SK-N-SH treated with all-trans-retinoic acid at 6 μM for 48 hours (cell line): ENCODE measurements at regions not wholly inside any gene's neighbourhood (a gene's known extent, or its start where the extent isn't known, plus 50 kb on each side); places are given as distances from the start of the nearest gene placed in this dataset.

ENCODE experiments used
- ATAC-seq: fragments of 200-7000 bp; cut with Tn5 transposase; 3 replicates; pipeline ENCODE4 v1.9.1; 2020; ENCODE audit warnings: mild to moderate bottlenecking, moderate library complexity
- ARNTL ChIP-seq: fragments of 450-650 bp; formaldehyde crosslinking; IDR thresholded peaks from 2 replicates; pipeline ENCODE4 v1.5.0; 2020; ENCODE audit warnings: low read depth, mild to moderate bottlenecking, moderate library complexity, borderline replicate concordance
- BACH2 ChIP-seq: fragments of 250-450 bp; sonication (Bioruptor Pico); IDR thresholded peaks from 2 replicates; pipeline ENCODE4 v1.9.0; 2021; ENCODE audit warnings: mild to moderate bottlenecking, borderline replicate concordance
- CSDC2 ChIP-seq: fragments of 250-450 bp; sonication (Bioruptor Pico); IDR thresholded peaks from 2 replicates; pipeline ENCODE4 v1.5.0; 2020; ENCODE audit warnings: mild to moderate bottlenecking, moderate library complexity
- ESRRG ChIP-seq: fragments of 250-450 bp; sonication (Bioruptor Pico); IDR thresholded peaks from 2 replicates; pipeline ENCODE4 v1.6.1; 2021; ENCODE audit warnings: mild to moderate bottlenecking
- ISL1 ChIP-seq: fragments of 250-450 bp; sonication (Bioruptor Pico); IDR thresholded peaks from 2 replicates; pipeline ENCODE4 v2.1.2; 2022; ENCODE audit warnings: mild to moderate bottlenecking, moderate library complexity
- OSR1 ChIP-seq: fragments of 250-450 bp; sonication (Bioruptor Pico); IDR thresholded peaks from 2 replicates; pipeline ENCODE4 v1.8.0; 2022; ENCODE audit warnings: moderate library complexity, mild to moderate bottlenecking, inconsistent platforms
- PPARA ChIP-seq: fragments of 250-450 bp; sonication (Bioruptor Pico); IDR thresholded peaks from 2 replicates; pipeline ENCODE4 v1.5.0; 2020; ENCODE audit warnings: mild to moderate bottlenecking, borderline replicate concordance
- RARB ChIP-seq: fragments of 250-450 bp; sonication (Bioruptor Pico); IDR thresholded peaks from 2 replicates; pipeline ENCODE4 v1.8.0; 2021; ENCODE audit warnings: mild to moderate bottlenecking, moderate library complexity
- SNAI2 ChIP-seq: fragments of 250-450 bp; sonication (Bioruptor Pico); IDR thresholded peaks from 2 replicates; pipeline ENCODE4 v1.5.0; 2020; ENCODE audit warnings: mild to moderate bottlenecking, moderate library complexity
- TCF4 ChIP-seq: fragments of 250-450 bp; sonication (Bioruptor Pico); IDR thresholded peaks from 2 replicates; pipeline ENCODE4 v1.8.0; 2021; ENCODE audit warnings: mild to moderate bottlenecking, moderate library complexity, borderline replicate concordance
- TOX ChIP-seq: fragments of 250-450 bp; sonication (Bioruptor Pico); IDR thresholded peaks from 2 replicates; pipeline ENCODE4 v1.8.0; 2021; ENCODE audit warnings: mild to moderate bottlenecking, moderate library complexity, borderline replicate concordance
- ZC3H10 ChIP-seq: fragments of 250-450 bp; sonication (Bioruptor Pico); IDR thresholded peaks from 2 replicates; pipeline ENCODE4 v1.5.1; 2021; ENCODE audit warnings: mild to moderate bottlenecking, moderate library complexity
- ZFP3 ChIP-seq: fragments of 250-450 bp; sonication (Bioruptor Pico); IDR thresholded peaks from 2 replicates; pipeline ENCODE4 v1.5.0; 2020; ENCODE audit warnings: mild to moderate bottlenecking, moderate library complexity
- ZFP30 ChIP-seq: fragments of 450-650 bp; formaldehyde crosslinking; IDR thresholded peaks from 2 replicates; pipeline ENCODE4 v1.5.0; 2022; ENCODE audit warnings: mild to moderate bottlenecking, moderate library complexity
- ZNF565 ChIP-seq: fragments of 450-650 bp; formaldehyde crosslinking; conservative IDR thresholded peaks from 2 replicates; pipeline ENCODE4 v1.5.0; 2020; ENCODE audit warnings: low read depth, mild to moderate bottlenecking, moderate library complexity
- ZNF70 ChIP-seq: fragments of 450-650 bp; formaldehyde crosslinking; IDR thresholded peaks from 2 replicates; pipeline ENCODE4 v1.5.0; 2020; ENCODE audit warnings: mild to moderate bottlenecking, moderate library complexity
- ZNF8 ChIP-seq: fragments of 450-650 bp; formaldehyde crosslinking; IDR thresholded peaks from 2 replicates; pipeline ENCODE4 v1.5.0; 2020; ENCODE audit warnings: mild to moderate bottlenecking, moderate library complexity
- TF ChIP-seq, protein P1 (sequence below): fragments of 250-450 bp; sonication (Bioruptor Pico); IDR thresholded peaks from 2 replicates; pipeline ENCODE4 v1.5.1; 2020; ENCODE audit warnings: low read depth, mild to moderate bottlenecking, moderate library complexity
- TF ChIP-seq, protein P2 (sequence below): fragments of 250-450 bp; sonication (Bioruptor Pico); IDR thresholded peaks from 2 replicates; pipeline ENCODE4 v1.5.1; 2021; ENCODE audit warnings: mild to moderate bottlenecking, moderate library complexity
- TF ChIP-seq, protein P3 (sequence below): fragments of 250-450 bp; sonication (Bioruptor Pico); IDR thresholded peaks from 2 replicates; pipeline ENCODE4 v1.5.0; 2020; ENCODE audit warnings: mild to moderate bottlenecking, moderate library complexity
- TF ChIP-seq, protein P4 (sequence below): fragments of 250-450 bp; sonication (Bioruptor Pico); IDR thresholded peaks from 2 replicates; pipeline ENCODE4 v1.8.0; 2020; ENCODE audit warnings: mild to moderate bottlenecking, moderate library complexity, borderline replicate concordance
- TF ChIP-seq, protein P5 (sequence below): fragments of 250-450 bp; sonication (Bioruptor Pico); IDR thresholded peaks from 2 replicates; pipeline ENCODE4 v1.8.0; 2021; ENCODE audit warnings: low read depth, mild to moderate bottlenecking, moderate library complexity, borderline replicate concordance

DNA sequence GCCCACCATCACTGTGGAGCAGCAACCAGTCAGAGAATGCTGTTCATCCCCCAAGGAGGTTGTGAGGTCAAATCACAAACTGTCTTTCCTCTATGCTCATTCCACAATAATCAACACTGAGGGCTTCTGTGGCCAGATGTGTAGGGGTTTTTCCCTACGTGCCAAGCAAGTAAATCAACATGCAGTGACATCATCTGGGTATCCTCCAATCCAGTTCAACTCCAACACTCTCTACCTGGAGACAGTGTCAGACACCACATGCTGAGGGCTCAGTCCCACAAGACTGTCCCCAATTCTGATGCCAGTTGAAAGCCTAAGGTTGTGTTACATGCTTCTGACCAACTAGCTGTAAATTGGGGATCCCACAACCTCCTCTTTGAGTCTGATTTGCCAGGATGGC lies 57.3 kb upstream of the DMRT1 start (continued):
- no peak for TF ChIP-seq ESRRG
- TF ChIP-seq SNAI2 (CRISPR knock-in tag): no peak
- TF ChIP-seq, protein P1, sequence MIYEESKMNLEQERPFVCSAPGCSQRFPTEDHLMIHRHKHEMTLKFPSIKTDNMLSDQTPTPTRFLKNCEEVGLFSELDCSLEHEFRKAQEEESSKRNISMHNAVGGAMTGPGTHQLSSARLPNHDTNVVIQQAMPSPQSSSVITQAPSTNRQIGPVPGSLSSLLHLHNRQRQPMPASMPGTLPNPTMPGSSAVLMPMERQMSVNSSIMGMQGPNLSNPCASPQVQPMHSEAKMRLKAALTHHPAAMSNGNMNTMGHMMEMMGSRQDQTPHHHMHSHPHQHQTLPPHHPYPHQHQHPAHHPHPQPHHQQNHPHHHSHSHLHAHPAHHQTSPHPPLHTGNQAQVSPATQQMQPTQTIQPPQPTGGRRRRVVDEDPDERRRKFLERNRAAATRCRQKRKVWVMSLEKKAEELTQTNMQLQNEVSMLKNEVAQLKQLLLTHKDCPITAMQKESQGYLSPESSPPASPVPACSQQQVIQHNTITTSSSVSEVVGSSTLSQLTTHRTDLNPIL (CRISPR knock-in tag): no peak
- no peak for TF ChIP-seq ZNF8
- no peak for TF ChIP-seq ARNTL

DNA sequence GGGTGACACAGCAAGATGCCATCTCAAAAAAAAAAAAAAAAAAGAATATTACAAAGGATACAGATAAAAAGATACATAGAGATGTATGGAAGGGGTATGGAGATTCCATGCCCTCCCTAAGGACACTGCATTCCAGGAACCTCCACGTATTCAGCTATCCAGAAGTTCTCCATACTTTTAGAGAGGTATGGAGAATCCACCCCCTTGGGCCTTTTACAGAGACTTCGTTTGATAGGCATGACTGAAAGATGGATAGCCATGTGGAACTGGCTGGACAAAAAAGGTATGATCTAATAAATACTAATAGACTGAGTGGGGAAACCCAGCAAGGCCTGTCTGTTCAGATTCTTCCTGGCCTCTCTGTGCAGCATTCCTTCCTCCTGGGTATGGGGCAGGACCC lies 56.6 kb upstream of the DMRT1 start:
- TF ChIP-seq RARB (CRISPR knock-in tag) (no peak), ZFP3 (CRISPR knock-in tag) (no peak), PPARA (CRISPR knock-in tag) (no peak), BACH2 (no peak), ZNF565 (CRISPR knock-in tag) (no peak), ZNF8 (no peak), ZC3H10 (CRISPR knock-in tag) (no peak), ZNF70 (CRISPR knock-in tag) (no peak), TCF4 (CRISPR knock-in tag) (no peak), CSDC2 (CRISPR knock-in tag) (no peak), ISL1 (CRISPR knock-in tag) (no peak), TOX (no peak), ZFP30 (CRISPR knock-in tag) (no peak)
- TF ChIP-seq, protein P2, sequence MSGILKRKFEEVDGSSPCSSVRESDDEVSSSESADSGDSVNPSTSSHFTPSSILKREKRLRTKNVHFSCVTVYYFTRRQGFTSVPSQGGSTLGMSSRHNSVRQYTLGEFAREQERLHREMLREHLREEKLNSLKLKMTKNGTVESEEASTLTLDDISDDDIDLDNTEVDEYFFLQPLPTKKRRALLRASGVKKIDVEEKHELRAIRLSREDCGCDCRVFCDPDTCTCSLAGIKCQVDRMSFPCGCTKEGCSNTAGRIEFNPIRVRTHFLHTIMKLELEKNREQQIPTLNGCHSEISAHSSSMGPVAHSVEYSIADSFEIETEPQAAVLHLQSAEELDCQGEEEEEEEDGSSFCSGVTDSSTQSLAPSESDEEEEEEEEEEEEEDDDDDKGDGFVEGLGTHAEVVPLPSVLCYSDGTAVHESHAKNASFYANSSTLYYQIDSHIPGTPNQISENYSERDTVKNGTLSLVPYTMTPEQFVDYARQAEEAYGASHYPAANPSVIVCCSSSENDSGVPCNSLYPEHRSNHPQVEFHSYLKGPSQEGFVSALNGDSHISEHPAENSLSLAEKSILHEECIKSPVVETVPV (CRISPR knock-in tag): no peak
- TF ChIP-seq, protein P3, sequence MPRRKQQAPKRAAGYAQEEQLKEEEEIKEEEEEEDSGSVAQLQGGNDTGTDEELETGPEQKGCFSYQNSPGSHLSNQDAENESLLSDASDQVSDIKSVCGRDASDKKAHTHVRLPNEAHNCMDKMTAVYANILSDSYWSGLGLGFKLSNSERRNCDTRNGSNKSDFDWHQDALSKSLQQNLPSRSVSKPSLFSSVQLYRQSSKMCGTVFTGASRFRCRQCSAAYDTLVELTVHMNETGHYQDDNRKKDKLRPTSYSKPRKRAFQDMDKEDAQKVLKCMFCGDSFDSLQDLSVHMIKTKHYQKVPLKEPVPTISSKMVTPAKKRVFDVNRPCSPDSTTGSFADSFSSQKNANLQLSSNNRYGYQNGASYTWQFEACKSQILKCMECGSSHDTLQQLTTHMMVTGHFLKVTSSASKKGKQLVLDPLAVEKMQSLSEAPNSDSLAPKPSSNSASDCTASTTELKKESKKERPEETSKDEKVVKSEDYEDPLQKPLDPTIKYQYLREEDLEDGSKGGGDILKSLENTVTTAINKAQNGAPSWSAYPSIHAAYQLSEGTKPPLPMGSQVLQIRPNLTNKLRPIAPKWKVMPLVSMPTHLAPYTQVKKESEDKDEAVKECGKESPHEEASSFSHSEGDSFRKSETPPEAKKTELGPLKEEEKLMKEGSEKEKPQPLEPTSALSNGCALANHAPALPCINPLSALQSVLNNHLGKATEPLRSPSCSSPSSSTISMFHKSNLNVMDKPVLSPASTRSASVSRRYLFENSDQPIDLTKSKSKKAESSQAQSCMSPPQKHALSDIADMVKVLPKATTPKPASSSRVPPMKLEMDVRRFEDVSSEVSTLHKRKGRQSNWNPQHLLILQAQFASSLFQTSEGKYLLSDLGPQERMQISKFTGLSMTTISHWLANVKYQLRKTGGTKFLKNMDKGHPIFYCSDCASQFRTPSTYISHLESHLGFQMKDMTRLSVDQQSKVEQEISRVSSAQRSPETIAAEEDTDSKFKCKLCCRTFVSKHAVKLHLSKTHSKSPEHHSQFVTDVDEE (CRISPR knock-in tag): no peak
- TF ChIP-seq, protein P1 (CRISPR knock-in tag): no peak
- TF ChIP-seq, protein P4, sequence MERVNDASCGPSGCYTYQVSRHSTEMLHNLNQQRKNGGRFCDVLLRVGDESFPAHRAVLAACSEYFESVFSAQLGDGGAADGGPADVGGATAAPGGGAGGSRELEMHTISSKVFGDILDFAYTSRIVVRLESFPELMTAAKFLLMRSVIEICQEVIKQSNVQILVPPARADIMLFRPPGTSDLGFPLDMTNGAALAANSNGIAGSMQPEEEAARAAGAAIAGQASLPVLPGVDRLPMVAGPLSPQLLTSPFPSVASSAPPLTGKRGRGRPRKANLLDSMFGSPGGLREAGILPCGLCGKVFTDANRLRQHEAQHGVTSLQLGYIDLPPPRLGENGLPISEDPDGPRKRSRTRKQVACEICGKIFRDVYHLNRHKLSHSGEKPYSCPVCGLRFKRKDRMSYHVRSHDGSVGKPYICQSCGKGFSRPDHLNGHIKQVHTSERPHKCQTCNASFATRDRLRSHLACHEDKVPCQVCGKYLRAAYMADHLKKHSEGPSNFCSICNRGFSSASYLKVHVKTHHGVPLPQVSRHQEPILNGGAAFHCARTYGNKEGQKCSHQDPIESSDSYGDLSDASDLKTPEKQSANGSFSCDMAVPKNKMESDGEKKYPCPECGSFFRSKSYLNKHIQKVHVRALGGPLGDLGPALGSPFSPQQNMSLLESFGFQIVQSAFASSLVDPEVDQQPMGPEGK: no peak
- TF ChIP-seq, protein P5, sequence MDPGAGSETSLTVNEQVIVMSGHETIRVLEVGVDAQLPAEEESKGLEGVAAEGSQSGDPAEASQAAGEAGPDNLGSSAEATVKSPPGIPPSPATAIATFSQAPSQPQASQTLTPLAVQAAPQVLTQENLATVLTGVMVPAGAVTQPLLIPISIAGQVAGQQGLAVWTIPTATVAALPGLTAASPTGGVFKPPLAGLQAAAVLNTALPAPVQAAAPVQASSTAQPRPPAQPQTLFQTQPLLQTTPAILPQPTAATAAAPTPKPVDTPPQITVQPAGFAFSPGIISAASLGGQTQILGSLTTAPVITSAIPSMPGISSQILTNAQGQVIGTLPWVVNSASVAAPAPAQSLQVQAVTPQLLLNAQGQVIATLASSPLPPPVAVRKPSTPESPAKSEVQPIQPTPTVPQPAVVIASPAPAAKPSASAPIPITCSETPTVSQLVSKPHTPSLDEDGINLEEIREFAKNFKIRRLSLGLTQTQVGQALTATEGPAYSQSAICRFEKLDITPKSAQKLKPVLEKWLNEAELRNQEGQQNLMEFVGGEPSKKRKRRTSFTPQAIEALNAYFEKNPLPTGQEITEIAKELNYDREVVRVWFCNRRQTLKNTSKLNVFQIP (CRISPR knock-in tag): no peak
- ATAC-seq: no peak

DNA sequence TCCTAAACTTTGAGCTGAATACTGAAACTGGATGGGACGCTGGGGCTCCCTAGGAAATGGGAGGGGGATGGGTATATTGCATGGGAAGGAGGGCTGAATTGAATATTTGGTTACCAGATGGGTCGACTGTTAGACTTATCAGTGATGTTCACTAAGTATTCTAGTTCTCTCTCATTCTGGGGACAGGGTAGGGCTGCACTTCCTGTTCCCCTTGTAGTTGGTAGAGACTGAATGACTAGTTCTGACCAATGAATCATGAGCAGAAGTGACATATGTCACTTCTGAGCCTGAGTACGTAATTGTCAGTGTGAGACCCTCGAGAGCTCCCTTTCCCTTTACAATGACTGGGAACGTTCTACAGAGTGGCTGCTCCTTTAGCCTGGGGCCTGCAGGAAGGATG lies 55.5 kb upstream of the DMRT1 start:
- ATAC-seq: no peak
- TF ChIP-seq ARNTL (no peak), ZNF70 (CRISPR knock-in tag) (no peak), OSR1 (CRISPR knock-in tag) (no peak)
- TF ChIP-seq, protein P1 (CRISPR knock-in tag): no peak
